Smooth muscle cell (in vitro differentiated cells): ENCODE measurements at regions not wholly inside any gene's neighbourhood (a gene's known extent, or its start where the extent isn't known, plus 50 kb on each side); places are given as distances from the start of the nearest gene placed in this dataset.

Source experiments
- DNase-seq: peaks from one replicate; lab custom pipeline; 2025; ENCODE audit not compliant: unreplicated experiment; lab: John Stamatoyannopoulos, UW
- H2AFZ ChIP-seq: fragments of 200-600 bp; sonication (generic); 2 replicates; pipeline ENCODE4 v1.6.0; 2016; ENCODE audit warnings: antibody characterized with exemption, low read depth, mild to moderate bottlenecking
- H3F3A ChIP-seq: fragments of 200-600 bp; sonication (generic); 2 replicates; pipeline ENCODE4 v1.6.0; 2017; ENCODE audit warnings: antibody characterized with exemption, low read depth
- H3K27ac ChIP-seq: fragments of 200-600 bp; sonication (generic); 2 replicates; pipeline ENCODE4 v1.5.1; 2016; ENCODE audit warnings: low read depth, mild to moderate bottlenecking
- H3K27me3 ChIP-seq: fragments of 200-600 bp; sonication (generic); 2 replicates; pipeline ENCODE4 v1.6.1; 2016; ENCODE audit warnings: low read depth, mild to moderate bottlenecking
- H3K36me3 ChIP-seq: fragments of 200-600 bp; sonication (generic); 2 replicates; pipeline ENCODE4 v1.5.1; 2016; ENCODE audit warnings: low read depth
- H3K4me1 ChIP-seq: fragments of 200-600 bp; sonication (generic); 2 replicates; pipeline ENCODE4 v1.5.1; 2016; ENCODE audit warnings: low read depth
- H3K4me2 ChIP-seq: fragments of 200-600 bp; sonication (generic); 2 replicates; pipeline ENCODE4 v1.6.0; 2016; ENCODE audit warnings: mild to moderate bottlenecking
- H3K4me3 ChIP-seq: fragments of 200-600 bp; sonication (generic); 2 replicates; pipeline ENCODE4 v1.5.1; 2016; ENCODE audit warnings: mild to moderate bottlenecking
- H3K79me2 ChIP-seq: fragments of 200-600 bp; sonication (generic); 2 replicates; pipeline ENCODE4 v1.6.0; 2016; ENCODE audit warnings: low read depth, mild to moderate bottlenecking
- H3K9ac ChIP-seq: fragments of 200-600 bp; sonication (generic); 2 replicates; pipeline ENCODE4 v1.6.0; 2016; ENCODE audit warnings: low read depth
- H3K9me3 ChIP-seq: fragments of 200-600 bp; sonication (generic); replicated peaks from 2 replicates; pipeline ENCODE4 v1.5.1; 2016; ENCODE audit warnings: low read depth
- H4K20me1 ChIP-seq: fragments of 200-600 bp; sonication (generic); 2 replicates; pipeline ENCODE4 v1.6.0; 2016; ENCODE audit warnings: low read depth
- WGBS: methylation state at CpG from one replicate; pipeline ENCODE4 v1.1.7; 2016; ENCODE audit warnings: low lambda C conversion rate; 5-methylcytosine and 5-hydroxymethylcytosine counted together
- TF ChIP-seq, protein P1 (sequence below): fragments of 200-600 bp; sonication (generic); IDR thresholded peaks from 2 replicates; pipeline ENCODE4 v1.5.1; 2017; ENCODE audit warnings: borderline replicate concordance, mild to moderate bottlenecking, antibody characterized with exemption; ENCODE audit not compliant: insufficient read depth, poor library complexity, severe bottlenecking

DNA sequence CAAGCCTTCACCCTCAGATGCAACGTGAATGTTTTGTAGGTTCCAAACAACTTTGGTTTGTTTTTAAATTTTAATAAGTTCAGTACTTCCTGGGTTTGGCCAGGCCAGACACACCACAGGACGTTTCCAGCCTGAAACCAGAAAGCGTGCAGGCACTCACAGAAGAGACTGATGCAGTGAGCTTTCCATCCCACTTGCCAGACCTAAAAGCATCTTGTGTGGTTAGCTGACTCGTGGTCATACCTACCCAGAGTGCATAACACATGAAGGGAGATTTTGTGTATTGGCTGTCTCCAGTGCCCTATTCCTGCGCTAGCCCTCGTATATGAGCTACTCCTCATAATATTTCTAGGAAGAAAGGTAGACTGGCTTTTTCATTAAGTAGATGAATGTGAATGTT, 297.3 kb upstream of the FAR2 start:
- Histone ChIP-seq H3K9me3 (no peaks in the 10 kb centered on the region), H3K4me1 (no peaks in the 10 kb centered on the region), H2AFZ (no peak overlapping the region), H3K4me2 (no peak overlapping the region), H4K20me1 (no peaks in the 10 kb centered on the region), H3K27me3 (no peaks in the 10 kb centered on the region), H3K79me2 (no peaks in the 10 kb centered on the region), H3K4me3 (no peak overlapping the region), H3K27ac (no peak overlapping the region), H3K36me3 (no peaks in the 10 kb centered on the region), H3K9ac (no peak overlapping the region), H3F3A (no peaks in the 10 kb centered on the region)
- no peak for DNase-seq
- TF ChIP-seq, protein P1, sequence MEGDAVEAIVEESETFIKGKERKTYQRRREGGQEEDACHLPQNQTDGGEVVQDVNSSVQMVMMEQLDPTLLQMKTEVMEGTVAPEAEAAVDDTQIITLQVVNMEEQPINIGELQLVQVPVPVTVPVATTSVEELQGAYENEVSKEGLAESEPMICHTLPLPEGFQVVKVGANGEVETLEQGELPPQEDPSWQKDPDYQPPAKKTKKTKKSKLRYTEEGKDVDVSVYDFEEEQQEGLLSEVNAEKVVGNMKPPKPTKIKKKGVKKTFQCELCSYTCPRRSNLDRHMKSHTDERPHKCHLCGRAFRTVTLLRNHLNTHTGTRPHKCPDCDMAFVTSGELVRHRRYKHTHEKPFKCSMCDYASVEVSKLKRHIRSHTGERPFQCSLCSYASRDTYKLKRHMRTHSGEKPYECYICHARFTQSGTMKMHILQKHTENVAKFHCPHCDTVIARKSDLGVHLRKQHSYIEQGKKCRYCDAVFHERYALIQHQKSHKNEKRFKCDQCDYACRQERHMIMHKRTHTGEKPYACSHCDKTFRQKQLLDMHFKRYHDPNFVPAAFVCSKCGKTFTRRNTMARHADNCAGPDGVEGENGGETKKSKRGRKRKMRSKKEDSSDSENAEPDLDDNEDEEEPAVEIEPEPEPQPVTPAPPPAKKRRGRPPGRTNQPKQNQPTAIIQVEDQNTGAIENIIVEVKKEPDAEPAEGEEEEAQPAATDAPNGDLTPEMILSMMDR, result no peak
- WGBS, result 55% methylated on average over 6 of the region's 6 CpGs

DNA sequence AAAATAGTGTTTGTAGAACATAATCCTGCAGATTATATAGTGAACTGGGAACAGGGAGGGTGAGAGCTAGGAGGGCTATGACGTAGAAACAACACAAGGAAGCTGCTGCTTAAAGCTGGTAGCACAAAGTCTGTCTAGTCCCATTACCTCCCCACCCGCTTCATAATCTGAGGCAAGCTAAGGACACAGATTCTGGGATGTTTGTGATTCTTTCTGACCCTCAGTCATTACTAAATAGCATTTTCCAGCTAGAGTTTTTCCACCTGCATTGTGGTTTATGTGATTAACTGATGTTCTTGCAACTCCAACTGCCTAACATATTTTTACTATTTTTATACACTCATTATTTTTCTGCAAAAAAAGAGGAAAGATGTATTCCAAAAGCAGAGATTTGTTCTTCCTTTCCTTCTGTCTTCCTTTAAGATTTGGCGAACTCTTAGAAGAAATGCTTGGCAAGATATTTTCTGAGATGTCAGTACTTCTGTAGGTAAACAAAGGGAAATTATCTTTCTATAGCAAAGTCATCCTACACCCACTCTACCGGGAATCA, 293.2 kb upstream of the FAR2 start:
- WGBS, result 57% methylated on average over 4 of the region's 4 CpGs
- Histone ChIP-seq H3K36me3 (no peaks in the 10 kb centered on the region), H3K27me3 (no peaks in the 10 kb centered on the region), H3F3A (no peaks in the 10 kb centered on the region), H3K27ac (no peak overlapping the region), H3K9ac (no peak overlapping the region), H3K79me2 (no peaks in the 10 kb centered on the region), H2AFZ (peak overlapping the region; percentile 27), H3K4me3 (no peak overlapping the region), H3K4me2 (peak overlapping the region; percentile 56), H3K4me1 (peaks cover 5% of the 10 kb centered on the region), H3K9me3 (no peaks in the 10 kb centered on the region), H4K20me1 (no peaks in the 10 kb centered on the region)
- TF ChIP-seq, protein P1, result no peak
- no peak for DNase-seq

DNA sequence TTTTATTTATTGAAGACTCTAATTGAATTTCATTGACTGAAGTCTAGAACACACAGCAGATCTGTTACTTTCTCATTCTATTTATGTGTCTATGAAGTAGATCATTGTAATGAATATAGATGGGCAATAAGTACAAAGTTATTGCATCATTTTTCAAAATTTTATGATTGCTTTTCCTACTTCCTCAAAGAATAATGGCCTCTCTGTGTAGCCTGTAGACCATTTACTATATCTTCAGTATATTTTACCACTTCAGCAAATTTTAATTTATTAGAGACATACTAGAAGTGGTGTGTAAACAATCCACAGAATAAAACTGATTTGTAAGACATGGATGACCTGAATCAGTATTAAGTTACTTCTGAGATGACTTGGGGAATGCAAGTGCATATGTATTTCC, 291.7 kb upstream of the FAR2 start:
- Histone ChIP-seq H3K27me3 (no peaks in the 10 kb centered on the region), H3K4me2 (no peak overlapping the region), H3K9ac (no peak overlapping the region), H3K79me2 (no peaks in the 10 kb centered on the region), H3K9me3 (no peaks in the 10 kb centered on the region), H3K4me1 (peaks cover 5% of the 10 kb centered on the region), H2AFZ (no peak overlapping the region), H3F3A (no peaks in the 10 kb centered on the region), H3K4me3 (no peak overlapping the region), H3K36me3 (no peaks in the 10 kb centered on the region), H3K27ac (no peak overlapping the region), H4K20me1 (no peaks in the 10 kb centered on the region)
- no peak for DNase-seq
- TF ChIP-seq, protein P1, result no peak

DNA sequence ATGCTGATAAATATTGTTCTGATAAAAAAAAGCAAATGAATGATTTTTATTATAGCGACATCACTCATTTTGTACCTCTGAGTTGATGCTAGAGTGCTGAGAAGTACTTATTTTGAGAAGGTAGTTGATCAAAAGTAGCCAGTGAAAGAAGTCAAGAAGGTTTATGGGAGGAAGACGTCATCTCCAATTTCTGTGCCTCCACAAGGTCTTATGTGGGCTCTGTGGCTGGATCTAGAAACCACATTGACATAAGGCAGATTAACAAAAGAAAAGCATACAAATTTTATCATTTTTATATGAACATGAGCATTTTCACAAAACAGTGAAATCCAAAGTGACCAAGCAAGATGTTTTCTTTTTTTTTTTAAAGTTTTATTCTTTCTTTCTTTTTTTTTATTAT, 289.5 kb upstream of the FAR2 start:
- Histone ChIP-seq H3K4me1 (peaks cover 5% of the 10 kb centered on the region), H3K9me3 (no peaks in the 10 kb centered on the region), H4K20me1 (no peaks in the 10 kb centered on the region), H2AFZ (peak overlapping the region; percentile 38), H3K79me2 (no peaks in the 10 kb centered on the region), H3K36me3 (no peaks in the 10 kb centered on the region), H3K27ac (no peak overlapping the region), H3K4me2 (peak overlapping the region; percentile 58), H3F3A (no peaks in the 10 kb centered on the region), H3K9ac (no peak overlapping the region), H3K27me3 (no peaks in the 10 kb centered on the region), H3K4me3 (no peak overlapping the region)
- TF ChIP-seq, protein P1, result no peak
- no peak for DNase-seq
- 63% methylated on average over 2 of the region's 2 CpGs for WGBS
